Chondrocyte (in vitro differentiated cells): ENCODE measurements at regions not wholly inside any gene's neighbourhood (a gene's known extent, or its start where the extent isn't known, plus 50 kb on each side); places are given as distances from the start of the nearest gene placed in this dataset.

Experiments used
- DNase-seq: peaks from one replicate; pipeline ENCODE4 v3.0.0; 2021; ENCODE audit warnings: mixed read lengths, low spot score
- H3K27ac Mint-ChIP-seq: one replicate; pipeline ENCODE4 v1.8.0; 2021; ENCODE audit warnings: mild to moderate bottlenecking, moderate library complexity, mixed read lengths; ENCODE audit not compliant: unreplicated experiment
- H3K27me3 Mint-ChIP-seq: 2 replicates; pipeline ENCODE4 v1.8.0; 2021; ENCODE audit warnings: low read depth, mixed read lengths
- H3K36me3 Mint-ChIP-seq: 2 replicates; pipeline ENCODE4 v1.8.0; 2021; ENCODE audit warnings: low read depth, mixed read lengths
- H3K4me1 Mint-ChIP-seq: 2 replicates; pipeline ENCODE4 v1.8.0; 2021; ENCODE audit warnings: low read depth, mild to moderate bottlenecking, mixed read lengths
- H3K4me3 Mint-ChIP-seq: one replicate; pipeline ENCODE4 v1.8.0; 2021; ENCODE audit warnings: mild to moderate bottlenecking, moderate library complexity, mixed read lengths; ENCODE audit not compliant: unreplicated experiment
- H3K9me3 Mint-ChIP-seq: 2 replicates; pipeline ENCODE4 v1.8.0; 2021; ENCODE audit warnings: low read depth, mixed read lengths
- TF ChIP-seq, protein P1 (sequence below): fragments of 200-600 bp; sonication (generic); IDR thresholded peaks from 2 replicates; pipeline ENCODE4 v1.5.0; 2021; ENCODE audit warnings: antibody characterized with exemption, mild to moderate bottlenecking, moderate library complexity

DNA sequence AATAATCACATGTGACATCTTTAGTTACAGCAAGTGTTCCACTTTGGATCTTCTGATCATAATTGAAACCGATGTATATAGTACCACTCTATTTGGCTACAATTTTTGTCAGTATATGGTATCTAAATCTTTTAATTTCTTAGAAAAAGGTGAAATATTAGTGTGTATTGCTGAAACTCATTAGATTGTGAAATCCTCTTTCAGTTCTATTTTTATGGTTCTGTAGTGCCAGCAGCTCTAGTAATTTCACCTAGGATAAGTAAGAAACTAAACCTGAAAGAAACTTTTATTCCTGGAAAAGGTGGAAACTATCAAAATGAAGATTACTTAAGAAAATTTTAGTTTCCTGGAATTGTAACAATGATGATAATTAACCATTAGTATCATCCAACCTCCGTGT is 370.9 kb downstream of the NNT start:
- H3K27me3 Mint-ChIP-seq, result no peaks in the 10 kb centered on the region
- DNase-seq, result no peak
- TF ChIP-seq, protein P1, sequence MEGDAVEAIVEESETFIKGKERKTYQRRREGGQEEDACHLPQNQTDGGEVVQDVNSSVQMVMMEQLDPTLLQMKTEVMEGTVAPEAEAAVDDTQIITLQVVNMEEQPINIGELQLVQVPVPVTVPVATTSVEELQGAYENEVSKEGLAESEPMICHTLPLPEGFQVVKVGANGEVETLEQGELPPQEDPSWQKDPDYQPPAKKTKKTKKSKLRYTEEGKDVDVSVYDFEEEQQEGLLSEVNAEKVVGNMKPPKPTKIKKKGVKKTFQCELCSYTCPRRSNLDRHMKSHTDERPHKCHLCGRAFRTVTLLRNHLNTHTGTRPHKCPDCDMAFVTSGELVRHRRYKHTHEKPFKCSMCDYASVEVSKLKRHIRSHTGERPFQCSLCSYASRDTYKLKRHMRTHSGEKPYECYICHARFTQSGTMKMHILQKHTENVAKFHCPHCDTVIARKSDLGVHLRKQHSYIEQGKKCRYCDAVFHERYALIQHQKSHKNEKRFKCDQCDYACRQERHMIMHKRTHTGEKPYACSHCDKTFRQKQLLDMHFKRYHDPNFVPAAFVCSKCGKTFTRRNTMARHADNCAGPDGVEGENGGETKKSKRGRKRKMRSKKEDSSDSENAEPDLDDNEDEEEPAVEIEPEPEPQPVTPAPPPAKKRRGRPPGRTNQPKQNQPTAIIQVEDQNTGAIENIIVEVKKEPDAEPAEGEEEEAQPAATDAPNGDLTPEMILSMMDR, result no peak
- H3K4me1 Mint-ChIP-seq, result no peaks in the 10 kb centered on the region
- peaks cover 23% of the 10 kb centered on the region for H3K9me3 Mint-ChIP-seq
- no peak overlapping the region for H3K4me3 Mint-ChIP-seq
- no peaks in the 10 kb centered on the region for H3K36me3 Mint-ChIP-seq
- no peak overlapping the region for H3K27ac Mint-ChIP-seq

GRCh38 chr5:43973318-43973717 is 370.3 kb downstream of the NNT start:
- Mint-ChIP-seq H3K27me3 (no peaks in the 10 kb centered on the region), H3K4me3 (no peak overlapping the region), H3K4me1 (no peaks in the 10 kb centered on the region), H3K36me3 (no peaks in the 10 kb centered on the region), H3K9me3 (peaks cover 19% of the 10 kb centered on the region), H3K27ac (no peak overlapping the region)
- no peak for DNase-seq
- TF ChIP-seq, protein P1, result no peak

- Mint-ChIP-seq H3K27ac (no peak overlapping the region), H3K9me3 (peaks cover 19% of the 10 kb centered on the region), H3K4me3 (no peak overlapping the region), H3K4me1 (no peaks in the 10 kb centered on the region), H3K36me3 (no peaks in the 10 kb centered on the region), H3K27me3 (no peaks in the 10 kb centered on the region)
- DNase-seq, result no peak
- TF ChIP-seq, protein P1, result no peak
These were observed 364.2 kb downstream of the NNT start for GRCh38 chr5:43967165-43967564.

- H3K4me3 Mint-ChIP-seq, result no peak overlapping the region
- H3K27ac Mint-ChIP-seq, result no peak overlapping the region
- TF ChIP-seq, protein P1, result no peak
- H3K9me3 Mint-ChIP-seq, result peaks cover 28% of the 10 kb centered on the region
- H3K27me3 Mint-ChIP-seq, result no peaks in the 10 kb centered on the region
- no peak for DNase-seq
- no peaks in the 10 kb centered on the region for H3K4me1 Mint-ChIP-seq
- H3K36me3 Mint-ChIP-seq, result no peaks in the 10 kb centered on the region
These were observed 356.2 kb downstream of the NNT start for GRCh38 chr5:43959144-43959543.

GRCh38 chr5:43947935-43948334 is 345.0 kb downstream of the NNT start:
- no peaks in the 10 kb centered on the region for H3K27me3 Mint-ChIP-seq
- no peaks in the 10 kb centered on the region for H3K36me3 Mint-ChIP-seq
- no peak overlapping the region for H3K4me3 Mint-ChIP-seq
- DNase-seq, result no peak
- H3K9me3 Mint-ChIP-seq, result peaks cover 14% of the 10 kb centered on the region
- no peak overlapping the region for H3K27ac Mint-ChIP-seq
- H3K4me1 Mint-ChIP-seq, result no peaks in the 10 kb centered on the region
- TF ChIP-seq, protein P1, result no peak
